Endothelial cell of umbilical vein (primary cell): ENCODE measurements at regions not wholly inside any gene's neighbourhood (a gene's known extent, or its start where the extent isn't known, plus 50 kb on each side); places are given as distances from the start of the nearest gene placed in this dataset.

Experiments used
- CTCF ChIP-seq, 2 donors: IDR thresholded peaks; 1 replicate in 1 of 2; 2 replicates in 1 of 2; pipeline ENCODE4 v1.5.1; 2011; ENCODE audit warnings: low read length in 2 of 2, mild to moderate bottlenecking in 2 of 2, moderate library complexity in 2 of 2, control low read depth in 1 of 2, inconsistent platforms in 1 of 2, low read depth in 1 of 2; ENCODE audit not compliant: insufficient read depth in 1 of 2; ENCODE audit errors: extremely low read depth in 1 of 2
- EZH2 ChIP-seq: IDR thresholded peaks from 2 replicates; pipeline ENCODE4 v1.6.1; 2012; ENCODE audit warnings: borderline replicate concordance, low read depth, mild to moderate bottlenecking, moderate library complexity, low read length, inconsistent platforms; ENCODE audit not compliant: severe bottlenecking
- GATA2 ChIP-seq: IDR thresholded peaks from 2 replicates; pipeline ENCODE4 v1.7.0; 2011; ENCODE audit warnings: low read depth, mild to moderate bottlenecking, moderate library complexity, mixed read lengths, low read length; ENCODE audit not compliant: insufficient read length, insufficient read depth
- MYC ChIP-seq: IDR thresholded peaks from one replicate; pipeline ENCODE4 v1.6.1; 2011; ENCODE audit warnings: mild to moderate bottlenecking, low read depth, low read length
- POLR2A ChIP-seq: IDR thresholded peaks from 2 replicates; pipeline ENCODE4 v1.6.1; 2012; ENCODE audit warnings: low read depth, mild to moderate bottlenecking, control low read depth, low read length

DNA sequence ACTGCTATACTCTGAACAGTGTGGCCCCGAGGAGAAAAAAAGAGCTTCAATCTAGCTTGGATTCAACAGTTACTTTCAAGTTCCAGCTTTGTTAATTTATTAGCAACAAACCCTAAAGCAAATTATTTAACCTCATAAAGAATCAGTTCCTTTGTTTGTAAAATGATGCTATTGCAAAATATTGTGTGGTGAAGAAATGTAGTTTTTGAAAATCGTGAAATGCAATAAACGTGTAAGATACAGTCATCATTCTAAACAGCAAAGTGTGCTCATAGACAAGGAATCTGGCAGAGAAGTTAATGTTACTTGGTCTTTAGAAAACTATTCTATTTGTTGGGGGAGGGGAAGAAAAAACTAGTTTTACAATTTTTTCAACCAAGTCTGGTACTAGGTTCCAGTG, 297.6 kb upstream of the ADGRL4 start:
- TF ChIP-seq CTCF (IDR thresholded peaks at IDR 0.05; ENCODE audit: extremely low read depth in 1 of 2, insufficient read depth in 1 of 2, low read depth in 1 of 2, low read length in 2 of 2) (no peak), POLR2A (no peak), EZH2 (no peak), MYC (no peak), GATA2 (no peak)
